K562 (cell line): ENCODE measurements at regions not wholly inside any gene's neighbourhood (a gene's known extent, or its start where the extent isn't known, plus 50 kb on each side); places are given as distances from the start of the nearest gene placed in this dataset.

Experiments used
- ATAC-seq: fragments of 200-7000 bp; cut with Tn5 transposase; 3 replicates; pipeline ENCODE4 v1.9.1; 2020; ENCODE audit warnings: moderate library complexity
- BruUV-seq: library from RNA; stranded (reverse); fragments of 400-500 nt; replicated peaks from 2 replicates; lab custom pipeline; 2021; lab: Mats Ljungman, UMichigan
- CTCF ChIA-PET: fragments of 300-600 bp; formaldehyde crosslinking; extraction: SDS; loops from one replicate; lab custom pipeline; 2021; ENCODE audit warnings: low intra/inter-chr PET ratio; lab: Yijun Ruan, JAX
- POLR2A ChIA-PET: fragments of 300-600, 350-650 bp; sonication (Branson Sonifier 250); formaldehyde crosslinking; extraction: SDS; loops from one replicate; lab custom pipeline; 2021; ENCODE audit warnings: antibody characterized with exemption, inconsistent platforms; lab: Yijun Ruan, JAX
- DNase-seq, 4 experiments: peaks; one replicate each; pipeline versions ENCODE4 v3.0.0 to v3.0.0-alpha.2; 2011 to 2018; ENCODE audit warnings: low spot score in 3 of 4, mixed read lengths in 3 of 4; ENCODE audit errors: extremely low read depth in 1 of 4
- FAIRE-seq: peaks from 2 replicates; lab custom pipeline; 2011; peaks lifted over from hg19 to GRCh38; lab: Jason Lieb, UNC
- H2AFZ ChIP-seq: 2 replicates; pipeline ENCODE4 v1.6.0; 2011; ENCODE audit warnings: low read depth, low read length, control low read depth, inconsistent platforms
- H3K27ac ChIP-seq: fragments of 200-600 bp; 3 replicates; pipeline ENCODE4 v1.8.0; 2011; ENCODE audit warnings: low read depth, mild to moderate bottlenecking, control low read depth, inconsistent platforms, low read length, moderate library complexity, mixed read lengths; ENCODE audit errors: extremely low read depth
- H3K27me3 ChIP-seq, 2 experiments: fragments of 300-600 bp in 1 of 2; 2 replicates in 1 of 2; 3 replicates in 1 of 2; pipeline versions ENCODE4 v1.6.0 to v1.8.0; 2011; ENCODE audit warnings: inconsistent platforms in 2 of 2, low read length in 2 of 2, mild to moderate bottlenecking in 1 of 2, mixed read lengths in 1 of 2, moderate library complexity in 1 of 2; ENCODE audit not compliant: control insufficient read depth in 2 of 2, insufficient read depth in 2 of 2
- H3K36me3 ChIP-seq: fragments of 300-600 bp; 3 replicates; pipeline ENCODE4 v1.8.0; 2011; ENCODE audit warnings: mild to moderate bottlenecking, low read length, inconsistent platforms; ENCODE audit not compliant: control insufficient read depth, insufficient read depth
- H3K4me1 ChIP-seq, 2 experiments: fragments of 200-600 bp in 1 of 2; replicated peaks in 1 of 2; 2 replicates in 1 of 2; 3 replicates in 1 of 2; pipeline versions ENCODE4 v1.5.1 to v1.8.0; 2011; ENCODE audit warnings: inconsistent platforms in 2 of 2, low read length in 2 of 2, mild to moderate bottlenecking in 1 of 2, mixed read lengths in 1 of 2, moderate library complexity in 1 of 2; ENCODE audit not compliant: control insufficient read depth in 2 of 2, insufficient read depth in 2 of 2
- H3K4me2 ChIP-seq: 2 replicates; pipeline ENCODE4 v1.6.1; 2011; ENCODE audit warnings: low read length, control low read depth, inconsistent platforms, mixed read lengths; ENCODE audit not compliant: insufficient read depth
- H3K4me3 ChIP-seq: fragments of 200-600 bp; sonication (generic), shearing (Covaris generic); 2 replicates; pipeline ENCODE4 v1.5.1; 2016; ENCODE audit warnings: control low read depth, inconsistent platforms
- H3K79me2 ChIP-seq: fragments of 200-600 bp; 3 replicates; pipeline ENCODE4 v1.8.0; 2011; ENCODE audit warnings: low read length, inconsistent platforms; ENCODE audit not compliant: control insufficient read depth, insufficient read depth
- H3K9ac ChIP-seq, 2 experiments: 2 replicates each; pipeline versions ENCODE4 v1.6.0 to v1.6.1; 2011; ENCODE audit warnings: low read depth in 2 of 2, low read length in 2 of 2, control low read depth in 1 of 2, inconsistent platforms in 1 of 2, mild to moderate bottlenecking in 1 of 2, mixed read lengths in 1 of 2; ENCODE audit not compliant: insufficient read depth in 1 of 2
- H3K9me1 ChIP-seq: one replicate; pipeline ENCODE4 v1.6.0; 2011; ENCODE audit warnings: inconsistent platforms, mild to moderate bottlenecking, low read length, moderate library complexity; ENCODE audit not compliant: control insufficient read depth, insufficient read depth
- H3K9me3 ChIP-seq: replicated peaks from 2 replicates; pipeline ENCODE4 v1.5.1; 2011; ENCODE audit warnings: low read depth, low read length, inconsistent platforms; ENCODE audit not compliant: control insufficient read depth, insufficient read depth
- H4K20me1 ChIP-seq: replicated peaks from 2 replicates; pipeline ENCODE4 v1.6.1; 2011; ENCODE audit warnings: low read length, inconsistent platforms, mixed read lengths; ENCODE audit not compliant: control insufficient read depth, insufficient read depth
- CC2D1A ChIP-seq: fragments of 450-650 bp; IDR thresholded peaks from 2 replicates; pipeline ENCODE4 v1.6.1; 2017; ENCODE audit warnings: mild to moderate bottlenecking
- WGBS: fragments of 100-300 bp; shearing (Covaris generic); methylation state at CpG from one replicate; pipeline ENCODE4 v1.1.6; 2016; ENCODE audit warnings: low coverage, mixed read lengths; ENCODE audit not compliant: insufficient coverage; ENCODE audit errors: missing lambda C conversion rate; 5-methylcytosine and 5-hydroxymethylcytosine counted together
- in situ Hi-C: fragments of 300-500 bp; cut with MboI; formaldehyde crosslinking; loops from 4 replicates; pipeline ENCODE4 v1.15.0; 2018; ENCODE audit warnings: inconsistent platforms, mixed read lengths
- intact Hi-C: fragments of 100-400 bp; cut with micrococcal nuclease; formaldehyde crosslinking; loops from 2 replicates; pipeline ENCODE4 v1.14.2; 2022
- TF ChIP-seq, protein P1 (sequence below): fragments of 450-650 bp; IDR thresholded peaks from 2 replicates; pipeline ENCODE4 v1.6.1; 2018; ENCODE audit not compliant: partially characterized antibody

GRCh38 chr12:46497739-46498138 is 125.2 kb upstream of the SLC38A2 start:
- ATAC-seq = no peak
- WGBS = 100% methylated on average over 1 of the region's 1 CpG

More at GRCh38 chr12:46497739-46498138, 125.2 kb upstream of the SLC38A2 start:
- Histone ChIP-seq H3K9me3 (no peaks in the 10 kb centered on the region), H4K20me1 (no peaks in the 10 kb centered on the region), H3K27me3 (no peaks in the 10 kb centered on the region), H3K27ac (no peak overlapping the region), H3K36me3 (no peaks in the 10 kb centered on the region), H3K4me1 (no peaks in the 10 kb centered on the region), H3K9me1 (no peaks in the 10 kb centered on the region), H3K79me2 (no peaks in the 10 kb centered on the region), H3K4me3 (no peak overlapping the region), H3K9ac (no peak overlapping the region), H3K4me2 (no peak overlapping the region), H2AFZ (no peak overlapping the region)
- in situ Hi-C loops (no loop called here), intact Hi-C loops (no loop called here)
- DNase-seq (no peak), FAIRE-seq (no peak)
- POLR2A ChIA-PET = interaction anchor here (0.6 kb wide), 1 partner anchor 628 kb away, joined by 3 read pairs; no protein-coding TSS in a partner anchor
- no TSS peak for BruUV-seq
- no peak for TF ChIP-seq CC2D1A
- TF ChIP-seq, protein P1, sequence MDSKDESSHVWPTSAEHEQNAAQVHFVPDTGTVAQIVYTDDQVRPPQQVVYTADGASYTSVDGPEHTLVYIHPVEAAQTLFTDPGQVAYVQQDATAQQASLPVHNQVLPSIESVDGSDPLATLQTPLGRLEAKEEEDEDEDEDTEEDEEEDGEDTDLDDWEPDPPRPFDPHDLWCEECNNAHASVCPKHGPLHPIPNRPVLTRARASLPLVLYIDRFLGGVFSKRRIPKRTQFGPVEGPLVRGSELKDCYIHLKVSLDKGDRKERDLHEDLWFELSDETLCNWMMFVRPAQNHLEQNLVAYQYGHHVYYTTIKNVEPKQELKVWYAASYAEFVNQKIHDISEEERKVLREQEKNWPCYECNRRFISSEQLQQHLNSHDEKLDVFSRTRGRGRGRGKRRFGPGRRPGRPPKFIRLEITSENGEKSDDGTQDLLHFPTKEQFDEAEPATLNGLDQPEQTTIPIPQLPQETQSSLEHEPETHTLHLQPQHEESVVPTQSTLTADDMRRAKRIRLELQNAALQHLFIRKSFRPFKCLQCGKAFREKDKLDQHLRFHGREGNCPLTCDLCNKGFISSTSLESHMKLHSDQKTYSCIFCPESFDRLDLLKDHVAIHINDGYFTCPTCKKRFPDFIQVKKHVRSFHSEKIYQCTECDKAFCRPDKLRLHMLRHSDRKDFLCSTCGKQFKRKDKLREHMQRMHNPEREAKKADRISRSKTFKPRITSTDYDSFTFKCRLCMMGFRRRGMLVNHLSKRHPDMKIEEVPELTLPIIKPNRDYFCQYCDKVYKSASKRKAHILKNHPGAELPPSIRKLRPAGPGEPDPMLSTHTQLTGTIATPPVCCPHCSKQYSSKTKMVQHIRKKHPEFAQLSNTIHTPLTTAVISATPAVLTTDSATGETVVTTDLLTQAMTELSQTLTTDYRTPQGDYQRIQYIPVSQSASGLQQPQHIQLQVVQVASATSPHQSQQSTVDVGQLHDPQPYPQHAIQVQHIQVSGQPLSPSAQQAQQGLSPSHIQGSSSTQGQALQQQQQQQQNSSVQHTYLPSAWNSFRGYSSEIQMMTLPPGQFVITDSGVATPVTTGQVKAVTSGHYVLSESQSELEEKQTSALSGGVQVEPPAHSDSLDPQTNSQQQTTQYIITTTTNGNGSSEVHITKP = peak; percentile 34
- CTCF ChIA-PET = no interaction called here
